KOPT-K1 (cell line): ENCODE measurements at regions not wholly inside any gene's neighbourhood (a gene's known extent, or its start where the extent isn't known, plus 50 kb on each side); places are given as distances from the start of the nearest gene placed in this dataset.
"Not testable (repeated sequence)": the region's sequence is repeated elsewhere in the genome, so short reads cannot be mapped to it uniquely, and the experiment has no call there.

Experiments
- H3K27ac ChIP-seq: fragments of 200-600 bp; sonication (generic); 2 replicates; pipeline ENCODE4 v1.5.1; 2016; ENCODE audit warnings: antibody characterized with exemption, mild to moderate bottlenecking, low read depth, low read length; ENCODE audit not compliant: poor library complexity, severe bottlenecking
- H3K36me3 ChIP-seq: fragments of 200-600 bp; sonication (generic); 2 replicates; pipeline ENCODE4 v1.5.1; 2017; ENCODE audit warnings: antibody characterized with exemption, mild to moderate bottlenecking, low read length, moderate library complexity; ENCODE audit not compliant: insufficient read depth
- H3K9me3 ChIP-seq: fragments of 200-600 bp; sonication (generic); 2 replicates; pipeline ENCODE4 v1.5.1; 2017; ENCODE audit warnings: antibody characterized with exemption, low read length, mild to moderate bottlenecking; ENCODE audit not compliant: insufficient read depth, poor library complexity, severe bottlenecking

DNA sequence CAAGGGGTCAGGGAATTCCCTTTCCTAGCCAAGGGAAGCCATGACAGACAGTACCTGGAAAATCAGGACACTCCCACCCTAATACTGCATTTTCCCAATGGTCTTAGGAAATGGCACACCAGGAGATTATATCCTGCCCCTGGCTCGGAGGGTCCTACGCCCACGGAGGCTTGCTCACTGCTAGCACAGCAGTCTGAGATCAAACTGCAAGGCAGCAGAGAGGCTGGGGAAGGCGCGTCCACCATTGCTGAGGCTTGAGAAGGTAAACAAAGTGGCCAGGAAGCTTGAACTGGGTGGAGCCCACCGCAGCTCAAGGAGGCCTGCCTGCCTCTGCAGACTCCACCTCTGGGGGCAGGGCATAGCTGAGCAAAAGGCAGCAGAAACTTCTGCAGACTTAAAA, 207.1 kb upstream of the OBI1 start:
- not testable (repeated sequence) for H3K9me3 ChIP-seq

DNA sequence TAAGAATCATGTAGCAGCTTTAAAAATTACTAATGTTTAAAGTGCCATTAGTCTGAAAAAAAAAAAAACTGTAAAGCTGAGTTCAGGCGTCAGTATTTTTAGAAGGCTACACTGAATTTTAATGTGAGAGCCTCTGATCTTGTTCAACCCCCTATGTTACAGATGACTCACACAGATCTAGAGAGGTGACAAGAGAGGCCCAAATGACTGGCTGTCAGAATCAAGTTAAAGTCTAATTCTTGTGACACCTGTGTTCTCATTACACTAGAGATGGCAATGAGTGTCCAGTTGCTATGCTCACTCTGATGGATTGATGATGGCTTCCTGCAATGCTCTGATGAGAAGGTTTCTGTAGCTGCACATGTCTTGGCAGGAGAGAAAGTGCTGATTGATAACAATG, 203.5 kb upstream of the OBI1 start:
- Histone ChIP-seq H3K27ac (no peak overlapping the region), H3K9me3 (no peaks in the 10 kb centered on the region), H3K36me3 (no peaks in the 10 kb centered on the region)

More for the DNA sequence above, 207.1 kb upstream of the OBI1 start:
- not testable (repeated sequence) for H3K27ac ChIP-seq, H3K36me3 ChIP-seq

DNA sequence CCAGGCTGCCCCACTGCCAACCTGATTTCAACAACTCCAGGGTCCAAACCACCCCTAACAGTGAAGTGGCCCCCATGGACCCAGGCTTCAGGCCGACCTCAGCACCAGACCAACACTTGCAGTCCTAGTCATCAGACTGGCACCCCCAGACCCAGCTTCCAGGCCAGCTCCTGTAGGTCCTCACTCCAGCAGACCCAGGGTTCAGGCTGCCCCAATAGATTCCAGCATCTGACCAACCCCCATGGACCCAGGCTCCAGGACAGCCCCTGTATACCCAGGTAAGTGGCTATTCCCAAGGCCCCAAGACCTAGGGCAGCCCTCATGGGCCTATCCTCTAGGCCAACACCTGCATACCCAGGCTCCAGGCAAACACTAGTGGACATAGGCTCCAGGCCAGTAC, 193.8 kb upstream of the OBI1 start:
- Histone ChIP-seq H3K27ac (no peak overlapping the region), H3K9me3 (peaks cover 9% of the 10 kb centered on the region), H3K36me3 (no peaks in the 10 kb centered on the region)

DNA sequence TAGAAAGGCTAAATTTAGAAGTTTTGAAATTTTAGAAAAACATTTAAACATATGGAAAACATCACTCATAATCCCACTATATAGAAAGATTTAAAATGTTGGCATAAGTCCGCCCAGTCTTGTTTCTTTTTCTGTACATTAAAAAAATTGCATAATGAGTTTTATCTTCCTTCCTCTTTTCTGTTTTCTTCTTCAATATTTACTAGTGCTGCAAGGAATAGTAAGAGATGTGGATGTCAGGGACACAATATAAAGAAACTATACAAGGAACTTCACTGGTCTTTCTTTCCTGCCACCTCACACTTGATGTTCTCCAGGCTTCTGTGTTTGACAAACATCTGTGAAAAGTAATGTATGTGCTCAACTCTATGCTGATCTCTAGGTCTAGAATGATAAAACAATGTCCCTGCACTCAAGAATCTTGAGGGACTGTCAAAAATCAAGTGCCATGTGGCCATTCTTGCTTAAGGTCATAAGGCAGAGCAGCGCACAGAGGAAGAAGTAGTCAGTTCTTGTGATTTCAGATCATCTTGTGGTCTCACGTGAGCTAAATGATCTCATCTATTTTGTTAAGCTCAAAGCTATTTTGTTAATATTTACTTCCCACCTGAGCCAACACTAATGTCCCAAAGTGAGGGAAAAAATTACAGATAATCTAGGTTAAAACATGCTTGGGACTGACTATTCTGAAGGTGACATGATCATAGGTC, 186.9 kb upstream of the OBI1 start:
- no peak overlapping the region for H3K27ac ChIP-seq
- no peaks in the 10 kb centered on the region for H3K36me3 ChIP-seq
- no peaks in the 10 kb centered on the region for H3K9me3 ChIP-seq

DNA sequence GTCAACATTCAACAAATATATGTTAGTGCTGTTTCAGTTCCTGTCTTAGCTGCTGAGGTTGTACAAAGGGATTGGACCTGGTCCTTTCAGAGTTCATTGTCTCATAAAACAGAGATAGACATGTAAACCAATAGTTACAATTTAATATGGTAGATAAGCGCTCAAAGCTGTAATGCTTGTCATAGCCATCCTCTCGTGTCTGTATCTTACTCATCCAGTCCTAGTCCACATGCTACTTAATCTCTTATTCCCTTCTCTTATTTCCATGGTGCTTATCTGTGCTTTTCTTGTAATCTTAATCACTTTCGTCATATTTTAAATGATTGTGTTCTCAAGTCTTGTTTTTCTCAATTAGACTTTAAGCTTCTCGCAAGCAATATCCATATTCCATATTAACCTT, 185.2 kb upstream of the OBI1 start:
- no peak overlapping the region for H3K27ac ChIP-seq
- H3K9me3 ChIP-seq, result no peaks in the 10 kb centered on the region
- H3K36me3 ChIP-seq, result no peaks in the 10 kb centered on the region

DNA sequence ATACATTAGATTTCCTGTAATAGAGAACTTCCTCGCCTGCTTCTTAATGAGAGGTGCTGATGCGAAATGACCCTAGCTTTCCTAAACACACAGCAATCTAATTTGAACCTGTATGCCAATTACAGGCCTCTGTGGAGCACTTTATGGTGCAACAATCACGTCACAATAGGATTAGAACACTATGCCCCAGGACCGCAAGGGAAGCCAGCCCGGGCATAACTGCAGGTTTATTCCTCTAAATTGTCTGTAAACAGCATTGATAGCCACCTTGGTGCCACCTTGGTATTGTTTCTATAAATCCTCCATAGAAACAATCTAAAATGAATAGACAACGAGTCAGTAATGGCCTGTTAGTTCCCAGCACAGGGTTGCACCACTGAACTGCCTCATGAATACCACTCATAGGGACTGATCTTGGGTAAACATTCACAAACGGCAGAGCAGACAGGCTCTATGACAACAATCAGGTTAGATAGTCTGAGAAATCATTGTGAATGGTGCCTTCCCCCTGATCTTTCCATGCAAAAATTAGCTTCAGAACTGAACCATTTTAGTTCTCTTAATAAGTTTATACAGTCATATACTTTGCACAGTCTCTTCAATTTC, 182.5 kb upstream of the OBI1 start:
- no peak overlapping the region for H3K27ac ChIP-seq
- H3K36me3 ChIP-seq, result no peaks in the 10 kb centered on the region
- no peaks in the 10 kb centered on the region for H3K9me3 ChIP-seq

GRCh38 chr13:78836238-78836784, 177.4 kb upstream of the OBI1 start:
- H3K9me3 ChIP-seq, result no peaks in the 10 kb centered on the region
- no peaks in the 10 kb centered on the region for H3K36me3 ChIP-seq
- H3K27ac ChIP-seq, result no peak overlapping the region

- no peak overlapping the region for H3K27ac ChIP-seq
- H3K9me3 ChIP-seq, result no peaks in the 10 kb centered on the region
- H3K36me3 ChIP-seq, result no peaks in the 10 kb centered on the region
These were observed 173.5 kb upstream of the OBI1 start for GRCh38 chr13:78832461-78832860.

DNA sequence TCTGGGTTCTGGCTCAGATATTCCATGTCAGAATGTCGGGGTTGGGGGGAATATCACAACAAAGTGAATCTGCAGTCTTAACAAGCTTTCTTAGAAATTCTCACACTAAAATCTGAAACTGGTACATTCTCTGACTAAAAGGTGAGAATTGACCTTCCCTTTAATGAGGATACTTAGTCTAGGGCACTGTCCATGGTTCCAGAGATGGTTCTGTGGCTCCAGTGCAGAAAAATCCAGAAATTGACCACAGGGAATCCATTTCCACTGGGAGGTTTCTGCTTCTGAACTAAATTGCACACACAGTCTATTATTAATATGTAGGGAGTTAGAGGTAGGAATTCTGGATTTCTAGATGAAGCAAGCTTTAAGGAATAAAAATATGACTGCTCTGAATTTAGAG, 171.6 kb upstream of the OBI1 start:
- Histone ChIP-seq H3K36me3 (no peaks in the 10 kb centered on the region), H3K27ac (no peak overlapping the region), H3K9me3 (no peaks in the 10 kb centered on the region)

DNA sequence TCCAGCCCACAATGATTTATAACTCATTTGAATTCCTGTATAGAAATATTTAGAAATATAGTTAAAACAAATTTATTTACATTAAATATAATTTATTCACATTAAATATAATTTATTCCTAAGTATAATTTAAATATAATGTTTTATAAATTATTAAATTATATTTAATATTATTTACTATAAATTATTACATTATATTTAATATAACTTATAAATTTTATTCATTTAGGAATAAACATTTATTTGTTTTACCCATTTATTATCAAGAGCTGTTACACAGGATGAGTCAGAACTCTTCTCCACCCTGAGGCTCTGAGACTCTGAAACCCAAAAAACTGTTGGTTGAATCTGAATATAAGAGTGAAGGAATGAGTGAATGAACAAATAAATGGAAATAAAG, 170.9 kb upstream of the OBI1 start:
- Histone ChIP-seq H3K27ac (no peak overlapping the region), H3K9me3 (no peaks in the 10 kb centered on the region), H3K36me3 (no peaks in the 10 kb centered on the region)

- Histone ChIP-seq H3K9me3 (no peaks in the 10 kb centered on the region), H3K27ac (no peak overlapping the region), H3K36me3 (no peaks in the 10 kb centered on the region)
These were observed 168.5 kb upstream of the OBI1 start for GRCh38 chr13:78827471-78827870.

DNA sequence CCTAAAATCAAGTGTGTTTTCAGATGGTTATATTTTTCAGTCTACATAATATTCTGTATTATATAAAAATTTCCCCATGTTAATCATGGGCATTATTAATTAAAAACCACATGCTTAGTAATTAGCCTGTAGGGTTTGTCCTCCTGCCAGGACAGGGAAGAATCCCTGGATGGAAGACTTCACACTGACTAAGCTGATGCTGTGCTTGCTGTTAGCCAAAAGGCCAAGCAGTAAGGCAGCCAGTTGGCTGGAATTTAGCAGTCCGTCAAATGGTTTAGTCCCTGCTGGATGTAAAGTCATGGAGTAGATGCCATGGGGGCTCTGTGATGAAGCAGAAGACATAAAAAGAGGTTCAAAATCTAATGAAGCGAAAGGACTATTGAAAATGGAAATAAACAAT, 168.0 kb upstream of the OBI1 start:
- Histone ChIP-seq H3K9me3 (no peaks in the 10 kb centered on the region), H3K36me3 (no peaks in the 10 kb centered on the region), H3K27ac (no peak overlapping the region)

DNA sequence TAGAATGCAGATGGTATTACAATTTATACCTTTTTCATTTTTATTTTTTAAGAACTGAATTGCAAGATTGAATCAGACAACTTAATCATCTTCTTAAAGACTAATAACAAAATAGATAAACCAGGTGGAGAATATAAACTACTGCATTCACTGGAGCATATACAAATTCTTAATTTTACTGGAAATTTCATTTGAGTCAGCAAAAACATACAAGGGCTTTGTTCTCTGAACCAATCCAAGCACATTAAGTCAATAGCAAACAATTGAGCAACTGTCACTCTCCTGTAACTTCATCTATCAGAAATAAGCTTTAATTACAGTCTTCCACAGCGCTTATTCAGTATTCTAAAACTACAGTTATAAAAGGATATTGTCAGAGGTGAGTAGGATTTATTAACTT, 167.4 kb upstream of the OBI1 start:
- H3K27ac ChIP-seq, result no peak overlapping the region
- H3K36me3 ChIP-seq, result no peaks in the 10 kb centered on the region
- H3K9me3 ChIP-seq, result no peaks in the 10 kb centered on the region

DNA sequence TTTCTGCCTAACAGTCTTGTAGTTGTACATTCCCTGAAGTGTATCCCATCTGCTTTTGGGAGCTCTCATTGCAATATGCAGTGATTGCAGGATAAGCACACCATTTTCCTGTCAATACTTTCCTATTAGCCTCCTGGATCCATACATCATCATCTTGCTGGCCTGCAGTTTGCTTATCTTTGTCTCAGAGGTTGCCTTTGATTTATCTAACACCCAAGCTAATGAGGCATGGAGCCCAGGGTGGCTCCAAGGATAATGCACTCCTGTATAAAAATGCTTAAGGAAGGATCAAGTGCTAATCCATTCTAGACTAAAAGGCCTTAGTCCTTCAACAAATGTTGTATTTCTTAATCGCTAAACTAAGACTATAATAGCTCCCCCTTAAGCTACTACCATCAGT, 161.6 kb upstream of the OBI1 start:
- Histone ChIP-seq H3K9me3 (no peaks in the 10 kb centered on the region), H3K36me3 (no peaks in the 10 kb centered on the region), H3K27ac (no peak overlapping the region)

GRCh38 chr13:78816592-78816991, 157.6 kb upstream of the OBI1 start:
- Histone ChIP-seq H3K36me3 (no peaks in the 10 kb centered on the region), H3K27ac (no peak overlapping the region), H3K9me3 (no peaks in the 10 kb centered on the region)

DNA sequence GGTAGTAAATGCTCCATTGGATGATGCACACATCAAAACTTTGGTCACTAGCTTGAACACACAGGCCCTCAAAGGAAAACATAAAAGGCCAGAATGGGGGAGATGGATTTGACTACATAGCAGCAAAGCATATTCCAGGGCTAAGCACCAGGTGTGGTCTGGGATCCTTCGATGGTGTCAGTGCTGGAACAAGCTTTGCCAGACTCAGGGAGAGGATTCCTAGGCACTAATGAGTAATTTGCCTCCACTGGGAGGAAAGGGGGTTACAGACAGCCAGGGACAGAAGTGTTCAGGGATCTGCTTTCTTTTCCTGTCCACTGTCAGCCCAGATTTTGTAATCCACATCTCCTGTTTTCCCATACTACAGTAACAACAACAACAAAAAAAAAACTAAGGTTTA, 157.2 kb upstream of the OBI1 start:
- Histone ChIP-seq H3K36me3 (no peaks in the 10 kb centered on the region), H3K9me3 (no peaks in the 10 kb centered on the region), H3K27ac (no peak overlapping the region)
